ENCODE measurements at regions not wholly inside any gene's neighbourhood (a gene's known extent, or its start where the extent isn't known, plus 50 kb on each side); places are given as distances from the start of the nearest gene placed in this dataset.
A peak's percentile ranks its signal among the peaks of the same experiment; 100 is the strongest.

GRCh38 chr3:193857996-193858395 lies 265.0 kb downstream of the OPA1 start:
- H3K36me3 ChIP-seq, result no peaks in the 10 kb centered on the region
- DNase-seq (ENCODE audit: low spot score), result peak; percentile 39
- H3K4me1 ChIP-seq (replicated peaks), result no peaks in the 10 kb centered on the region
- H3K27me3 ChIP-seq (replicated peaks; ENCODE audit: insufficient read depth), result no peaks in the 10 kb centered on the region
- no peak overlapping the region for H3K4me3 ChIP-seq
- WGBS, result 78% methylated on average over 3 of the region's 3 CpGs
- TF ChIP-seq CTCF (IDR thresholded peaks at IDR 0.05) (no peak), POLR2AphosphoS5 (IDR thresholded peaks at IDR 0.05) (no peak), POLR2A (IDR thresholded peaks at IDR 0.05) (no peak)
- H3K27ac ChIP-seq, result no peak overlapping the region
- intact Hi-C loops (cut with DNase I), result no loop called here
- H3K9me3 ChIP-seq, result no peaks in the 10 kb centered on the region

- intact Hi-C loops (cut with DNase I), result no loop called here
Observed at GRCh38 chr3:193859195-193859594, 266.2 kb downstream of the OPA1 start.

GRCh38 chr3:193861012-193861411 lies 268.0 kb downstream of the OPA1 start:
- Histone ChIP-seq H3K27me3 (replicated peaks; ENCODE audit: insufficient read depth) (no peaks in the 10 kb centered on the region), H3K9me3 (no peaks in the 10 kb centered on the region), H3K4me3 (no peak overlapping the region), H3K36me3 (no peaks in the 10 kb centered on the region), H3K4me1 (replicated peaks) (no peaks in the 10 kb centered on the region), H3K27ac (no peak overlapping the region)
- TF ChIP-seq POLR2A (IDR thresholded peaks at IDR 0.05) (no peak), POLR2AphosphoS5 (IDR thresholded peaks at IDR 0.05) (no peak), CTCF (IDR thresholded peaks at IDR 0.05) (no peak)
- 75% methylated on average over 2 of the region's 2 CpGs for WGBS
- DNase-seq (ENCODE audit: low spot score), result no peak
- intact Hi-C loops (cut with DNase I), result no loop called here

More at GRCh38 chr3:193859195-193859594, 266.2 kb downstream of the OPA1 start:
- H3K36me3 ChIP-seq, result no peaks in the 10 kb centered on the region
- no peaks in the 10 kb centered on the region for H3K27me3 ChIP-seq (replicated peaks; ENCODE audit: insufficient read depth)
- no peak overlapping the region for H3K27ac ChIP-seq
- H3K4me1 ChIP-seq (replicated peaks), result no peaks in the 10 kb centered on the region
- no peak for DNase-seq (ENCODE audit: low spot score)
- TF ChIP-seq CTCF (IDR thresholded peaks at IDR 0.05) (no peak), POLR2AphosphoS5 (IDR thresholded peaks at IDR 0.05) (no peak), POLR2A (IDR thresholded peaks at IDR 0.05) (no peak)
- 83% methylated on average over 3 of the region's 3 CpGs for WGBS
- no peaks in the 10 kb centered on the region for H3K9me3 ChIP-seq
- no peak overlapping the region for H3K4me3 ChIP-seq

GRCh38 chr3:193862843-193863242 lies 269.8 kb downstream of the OPA1 start:
- no peaks in the 10 kb centered on the region for H3K36me3 ChIP-seq
- intact Hi-C loops (cut with DNase I), result no loop called here
- H3K27ac ChIP-seq, result no peak overlapping the region
- no peaks in the 10 kb centered on the region for H3K9me3 ChIP-seq
- 80% methylated on average over 4 of the region's 4 CpGs for WGBS
- no peaks in the 10 kb centered on the region for H3K27me3 ChIP-seq (replicated peaks; ENCODE audit: insufficient read depth)
- H3K4me3 ChIP-seq, result no peak overlapping the region
- DNase-seq (ENCODE audit: low spot score), result no peak
- TF ChIP-seq CTCF (IDR thresholded peaks at IDR 0.05), result no peak
- no peak for TF ChIP-seq POLR2A (IDR thresholded peaks at IDR 0.05)
- no peak for TF ChIP-seq POLR2AphosphoS5 (IDR thresholded peaks at IDR 0.05)
- H3K4me1 ChIP-seq (replicated peaks), result no peaks in the 10 kb centered on the region

GRCh38 chr3:193863657-193864357 lies 270.8 kb downstream of the OPA1 start:
- H3K4me3 ChIP-seq, result no peak overlapping the region
- peak overlapping the region; percentile 6 to 34 for H3K27ac ChIP-seq
- 62% methylated on average over 9 of the region's 9 CpGs for WGBS
- DNase-seq (ENCODE audit: low spot score), result peak; percentile 53
- intact Hi-C loops (cut with DNase I), result no loop called here
- no peaks in the 10 kb centered on the region for H3K27me3 ChIP-seq (replicated peaks; ENCODE audit: insufficient read depth)
- no peaks in the 10 kb centered on the region for H3K4me1 ChIP-seq (replicated peaks)
- no peaks in the 10 kb centered on the region for H3K36me3 ChIP-seq
- H3K9me3 ChIP-seq, result no peaks in the 10 kb centered on the region
- no peak for TF ChIP-seq POLR2A (IDR thresholded peaks at IDR 0.05)
- peak; percentile 86 for TF ChIP-seq POLR2AphosphoS5 (IDR thresholded peaks at IDR 0.05)

All from prostate gland (tissue), 2 donors.